SH-SY5Y (cell line): ENCODE measurements at regions not wholly inside any gene's neighbourhood (a gene's known extent, or its start where the extent isn't known, plus 50 kb on each side); places are given as distances from the start of the nearest gene placed in this dataset.

Experiments used
- GATA2 ChIP-seq: IDR thresholded peaks from 2 replicates; pipeline ENCODE4 v1.6.1; 2011; ENCODE audit warnings: mild to moderate bottlenecking, low read depth, low read length
- GATA3 ChIP-seq: IDR thresholded peaks from 2 replicates; pipeline ENCODE4 v1.6.1; 2011; ENCODE audit warnings: low read depth, mild to moderate bottlenecking, low read length, moderate library complexity

DNA sequence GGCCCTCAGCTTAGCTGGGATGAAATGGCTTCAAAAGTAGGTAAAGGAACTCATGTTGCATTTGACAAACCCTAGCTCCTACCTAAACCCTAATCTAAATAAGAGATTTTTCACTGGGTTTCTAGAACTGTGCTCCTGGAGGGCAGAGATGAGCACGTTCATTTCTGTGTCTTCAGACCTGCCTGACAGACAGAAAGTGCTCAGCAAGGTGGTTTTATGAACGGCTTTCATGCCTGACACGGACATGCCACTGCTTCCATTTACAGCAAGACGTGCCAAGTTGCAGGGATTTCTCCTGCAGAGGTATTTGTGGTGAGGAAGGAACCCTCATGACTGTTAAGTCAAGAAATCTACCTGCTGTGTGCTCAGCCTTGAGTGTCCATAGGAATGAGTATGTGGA, 83.5 kb upstream of the KMT2C start:
- no peak for TF ChIP-seq GATA2
- no peak for TF ChIP-seq GATA3

DNA sequence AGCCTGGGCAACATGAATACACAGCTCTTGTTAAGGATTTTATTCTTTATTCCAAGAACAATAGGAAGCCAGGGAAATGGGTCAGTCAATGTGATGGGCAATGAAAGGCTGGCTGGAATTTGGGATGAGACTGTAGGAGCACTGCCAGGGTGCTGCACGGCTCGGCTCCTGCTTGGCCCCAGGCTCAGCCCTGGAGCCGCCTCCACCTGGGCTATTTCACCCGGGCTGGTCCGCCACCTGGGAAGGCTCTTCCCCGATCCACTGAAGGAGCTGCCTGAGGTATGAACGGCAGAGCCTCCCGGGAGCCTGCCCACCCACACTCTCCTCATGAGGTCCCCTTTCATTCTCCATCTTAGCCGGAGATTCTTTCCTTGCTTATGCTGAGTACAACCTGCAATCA, 80.4 kb upstream of the KMT2C start:
- TF ChIP-seq GATA2 (no peak), GATA3 (no peak)

DNA sequence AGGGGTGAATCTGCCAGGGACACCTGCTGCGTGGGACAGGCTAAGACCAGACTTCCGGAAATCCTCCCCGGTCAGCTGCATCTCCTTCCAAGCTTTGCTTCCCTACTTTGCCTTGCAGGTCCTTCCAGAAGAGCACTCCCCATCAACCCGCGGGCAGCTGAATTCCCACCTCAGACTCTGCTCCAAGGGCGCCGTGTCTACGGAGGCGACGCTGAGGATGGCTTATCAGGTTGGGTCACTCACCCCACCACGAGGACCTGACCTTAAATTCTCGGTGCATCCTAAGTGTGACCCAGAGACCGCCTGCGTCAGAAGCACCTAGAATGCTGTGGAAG, 78.9 kb upstream of the KMT2C start:
- TF ChIP-seq GATA3 (no peak), GATA2 (no peak)

DNA sequence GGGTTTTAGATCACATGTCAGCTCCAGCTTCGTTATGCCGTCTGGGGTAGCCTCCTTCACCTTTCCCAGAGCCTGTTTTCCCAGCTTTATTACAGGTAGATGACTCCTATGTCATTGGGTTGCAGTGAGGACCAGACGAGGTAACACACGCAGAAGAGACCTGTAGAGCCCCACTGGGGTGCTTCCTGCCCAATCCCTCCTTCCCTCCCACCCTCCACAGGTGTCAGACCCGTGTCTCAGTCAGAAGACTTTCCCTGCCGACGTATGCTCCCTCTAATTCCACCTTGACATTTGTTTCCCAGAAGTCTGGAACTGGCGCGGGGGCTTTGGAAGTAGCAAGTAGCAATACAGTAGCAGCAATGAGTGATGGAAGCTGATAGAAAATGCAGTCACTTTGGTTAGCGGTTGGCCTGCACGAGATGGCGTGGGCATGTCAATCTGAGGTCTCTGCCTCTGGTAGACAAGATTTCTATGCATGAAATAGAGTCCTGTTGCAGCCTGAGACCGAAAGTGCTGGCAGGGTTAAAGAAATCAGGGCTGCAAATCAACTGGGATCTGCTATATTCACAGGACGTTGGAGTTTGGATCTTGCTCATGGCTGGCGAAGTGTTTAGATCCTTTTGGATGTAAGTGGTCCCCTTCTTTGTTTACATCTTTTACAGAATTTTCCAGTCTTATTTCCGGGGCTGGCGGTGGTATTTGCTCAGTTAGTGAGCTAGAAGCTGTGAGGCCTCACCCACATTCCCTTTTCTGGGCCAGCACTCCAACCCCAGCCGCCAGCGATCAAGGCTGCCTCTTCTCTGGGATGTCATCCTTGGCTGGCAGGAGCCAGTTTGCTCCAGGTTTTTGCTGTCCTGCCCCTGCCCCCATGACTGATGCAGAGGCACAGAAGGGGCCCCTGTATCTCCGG, 78.3 kb upstream of the KMT2C start:
- TF ChIP-seq GATA3 (no peak), GATA2 (no peak)

DNA sequence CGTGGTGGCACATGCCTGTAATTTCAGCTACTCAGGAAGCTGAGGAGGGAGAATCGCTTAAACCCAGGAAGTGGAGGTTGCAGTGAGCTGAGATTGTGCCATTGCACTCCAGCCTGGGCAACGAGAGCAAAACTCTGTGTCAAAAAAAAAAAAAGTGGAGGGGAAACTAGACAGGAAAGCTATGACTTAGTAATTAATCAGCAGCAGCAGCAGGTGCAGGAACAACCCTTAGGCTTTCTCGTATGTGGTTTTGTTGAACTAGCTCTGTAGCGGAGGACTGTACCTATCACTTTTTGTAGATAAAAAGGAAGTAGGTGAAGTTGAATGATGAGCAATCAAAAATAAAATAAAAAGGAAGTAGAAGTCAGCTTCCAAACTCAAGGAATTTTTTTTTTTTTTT, 76.9 kb upstream of the KMT2C start:
- TF ChIP-seq GATA3 = no peak
- TF ChIP-seq GATA2 = no peak

DNA sequence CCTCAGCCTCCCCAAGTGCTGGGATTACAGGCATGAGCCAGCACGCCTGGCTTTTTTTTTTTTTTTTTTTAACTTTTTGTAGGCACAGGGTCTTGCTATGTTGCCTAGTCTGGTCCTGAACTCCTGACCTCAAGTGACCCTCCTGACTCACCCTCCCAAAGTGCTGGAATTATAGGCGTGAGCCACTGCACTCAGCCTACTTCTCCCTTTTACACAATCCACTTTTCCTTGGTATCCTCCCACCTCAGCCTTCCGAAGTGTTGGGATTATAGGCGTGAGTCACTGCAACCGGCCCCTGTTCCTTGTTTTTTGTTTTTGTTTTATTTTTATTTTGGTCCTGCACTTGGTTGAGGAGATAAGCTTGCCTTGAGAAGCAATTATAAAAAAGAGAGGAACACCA, 75.9 kb upstream of the KMT2C start:
- TF ChIP-seq GATA3 (no peak), GATA2 (no peak)

DNA sequence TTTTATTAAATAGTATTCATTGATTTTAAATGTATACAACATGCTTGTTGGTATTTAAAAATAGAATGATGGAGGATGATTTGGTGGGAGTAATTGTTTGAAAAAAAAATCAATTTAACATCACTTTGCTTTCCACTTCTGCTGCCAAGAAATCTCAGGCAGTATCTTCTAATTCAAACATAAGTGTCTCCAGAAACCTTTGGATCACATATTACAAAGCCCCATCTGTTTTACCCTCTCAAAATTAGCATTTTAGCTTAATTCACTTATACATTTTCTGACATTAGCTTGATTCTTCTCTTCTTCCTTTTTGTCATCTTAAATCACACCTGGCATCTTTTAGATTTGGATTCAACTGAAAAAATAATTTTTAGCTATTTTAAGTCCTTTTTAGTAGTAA, 72.9 kb upstream of the KMT2C start:
- TF ChIP-seq GATA2 (no peak), GATA3 (no peak)

DNA sequence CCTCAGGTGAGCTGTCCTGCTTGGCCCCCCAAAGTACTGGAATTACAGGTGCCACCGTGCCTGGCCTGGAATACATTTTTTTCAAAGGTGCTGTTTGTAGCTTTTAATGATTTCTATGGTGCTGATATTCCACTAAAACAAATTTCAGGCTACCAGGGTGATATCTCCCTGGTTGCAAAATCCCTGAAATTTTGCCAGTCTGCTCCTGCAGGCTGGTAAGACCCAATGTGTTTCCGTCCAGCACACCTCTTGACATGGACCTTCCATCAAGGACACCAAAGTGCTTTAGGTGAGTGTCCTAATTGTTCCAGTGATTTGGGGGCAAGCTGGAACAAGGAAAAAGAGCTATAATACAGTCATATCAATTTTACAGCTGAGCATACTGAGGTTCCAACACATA, 69.8 kb upstream of the KMT2C start:
- no peak for TF ChIP-seq GATA3
- no peak for TF ChIP-seq GATA2

DNA sequence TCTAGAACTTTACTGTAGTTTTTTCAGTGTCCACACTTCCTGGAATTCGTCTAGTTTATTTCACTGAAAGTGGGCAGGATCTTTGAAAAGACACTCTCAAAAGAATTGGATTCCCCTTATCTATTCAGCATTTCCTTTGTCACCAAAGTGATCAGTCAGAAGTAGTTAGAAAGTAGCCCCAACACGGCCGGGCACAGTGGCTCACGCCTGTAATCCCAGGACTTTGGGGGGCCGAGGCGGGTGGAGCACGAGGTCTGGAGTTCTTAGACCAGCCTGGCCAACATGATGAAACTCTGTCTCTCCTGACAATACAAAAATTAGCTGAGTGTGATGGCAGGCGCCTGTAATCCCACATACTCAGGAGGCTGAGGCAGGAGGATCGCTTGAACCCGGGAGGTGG, 69.0 kb upstream of the KMT2C start:
- no peak for TF ChIP-seq GATA3
- TF ChIP-seq GATA2 = no peak

DNA sequence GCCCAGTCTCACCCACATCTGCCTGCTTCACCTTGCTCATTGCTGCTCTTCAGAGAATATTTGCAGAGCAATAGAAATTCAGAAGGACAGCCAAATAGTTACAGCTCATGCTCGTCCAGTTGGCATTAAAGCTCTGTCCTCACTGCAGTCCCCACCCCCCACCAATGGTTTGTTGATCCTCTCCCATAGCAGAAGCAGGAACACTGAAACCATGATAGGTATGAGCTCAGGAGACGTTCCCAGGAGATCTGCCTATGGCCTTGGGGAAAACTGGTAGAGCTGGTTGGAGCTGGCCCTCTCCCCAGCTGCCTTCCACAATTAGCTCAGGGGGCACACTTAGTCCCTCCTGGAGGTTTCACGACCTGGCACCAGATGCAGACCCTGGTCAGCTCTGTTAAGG, 68.6 kb upstream of the KMT2C start:
- no peak for TF ChIP-seq GATA3
- no peak for TF ChIP-seq GATA2

DNA sequence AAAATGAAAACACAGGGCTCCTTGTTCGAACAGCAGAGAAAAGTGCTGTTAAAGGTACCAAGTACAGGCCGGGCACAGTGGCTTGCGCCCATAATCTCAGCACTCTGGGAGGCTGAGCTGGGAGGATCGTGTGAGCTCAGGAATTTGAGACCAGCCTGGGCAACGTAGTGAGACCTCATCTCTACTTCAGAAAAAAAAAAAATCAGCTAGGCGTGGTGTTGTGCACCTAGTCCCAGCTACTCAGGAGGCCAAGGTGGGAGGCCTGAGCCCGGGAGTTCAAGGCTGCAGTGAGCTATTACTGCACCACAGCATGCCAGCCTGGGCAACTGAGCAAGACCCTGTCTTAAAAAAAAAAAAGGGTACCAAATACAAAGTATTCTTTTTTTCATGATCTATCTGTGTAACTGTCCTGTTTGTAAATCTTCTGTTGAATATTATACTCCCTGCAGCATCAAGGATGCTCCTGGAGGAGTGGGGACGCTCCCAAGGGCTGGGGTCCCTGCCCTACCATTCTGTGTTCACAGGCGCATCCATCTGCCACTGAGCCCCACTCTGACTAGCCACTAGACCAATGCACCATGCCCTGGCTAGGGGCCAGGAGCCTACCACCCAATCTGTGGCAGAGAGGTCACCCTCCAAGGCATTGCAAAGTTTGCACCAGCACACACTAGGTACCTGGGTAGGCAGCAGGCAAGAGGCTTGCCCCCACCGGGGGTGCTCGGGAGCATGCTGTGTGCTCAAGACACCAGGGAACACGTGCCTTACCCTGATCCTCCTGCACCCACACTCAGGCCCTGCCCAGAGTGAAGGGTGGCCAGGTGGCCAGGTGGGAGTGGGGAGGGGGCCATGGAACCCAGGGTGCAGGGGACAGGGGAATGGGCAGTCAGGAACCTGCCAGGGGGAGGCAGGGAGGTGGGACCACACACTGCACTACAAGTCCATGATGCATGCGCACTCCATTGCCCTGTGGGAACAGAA, 67.3 kb upstream of the KMT2C start:
- TF ChIP-seq GATA2 (no peak), GATA3 (no peak)

DNA sequence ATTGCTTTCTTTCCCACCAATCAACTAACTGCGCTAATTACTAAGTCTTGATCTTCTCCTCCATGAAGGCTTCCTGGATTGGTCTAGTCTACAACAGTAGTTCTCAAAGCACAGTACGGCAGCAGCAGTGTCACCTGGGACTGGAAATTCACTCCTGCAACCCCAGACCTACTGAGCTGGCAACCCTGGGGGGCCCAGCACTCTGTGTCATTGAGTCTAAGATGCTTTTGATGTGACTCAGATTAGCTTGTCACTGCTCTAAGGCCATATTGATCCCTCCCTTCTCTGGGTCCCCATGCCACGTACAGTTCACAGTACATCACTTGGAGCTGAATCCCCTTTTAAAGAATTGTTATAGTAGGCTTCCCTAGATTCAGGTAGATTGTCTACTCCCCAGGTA, 65.7 kb upstream of the KMT2C start:
- TF ChIP-seq GATA2 (no peak), GATA3 (no peak)

DNA sequence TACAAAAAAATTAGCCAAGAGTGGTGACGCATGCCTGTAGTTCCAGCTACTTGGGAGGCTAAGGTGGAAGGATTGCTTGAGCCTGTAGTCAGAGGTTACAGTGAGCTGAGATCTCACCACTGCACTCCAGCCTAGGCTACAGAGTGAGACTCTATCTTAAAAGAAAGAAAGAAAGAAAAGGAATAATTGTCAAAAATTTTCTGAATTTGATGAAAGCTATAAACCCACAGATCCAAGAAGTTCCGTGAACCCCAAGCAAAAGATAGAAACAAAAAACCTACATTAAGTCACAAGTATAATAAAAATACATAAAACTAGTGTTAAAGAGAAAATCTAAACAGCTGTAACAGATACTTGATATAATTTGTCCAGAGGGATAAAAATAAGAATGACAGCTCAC, 60.1 kb upstream of the KMT2C start:
- no peak for TF ChIP-seq GATA3
- no peak for TF ChIP-seq GATA2

DNA sequence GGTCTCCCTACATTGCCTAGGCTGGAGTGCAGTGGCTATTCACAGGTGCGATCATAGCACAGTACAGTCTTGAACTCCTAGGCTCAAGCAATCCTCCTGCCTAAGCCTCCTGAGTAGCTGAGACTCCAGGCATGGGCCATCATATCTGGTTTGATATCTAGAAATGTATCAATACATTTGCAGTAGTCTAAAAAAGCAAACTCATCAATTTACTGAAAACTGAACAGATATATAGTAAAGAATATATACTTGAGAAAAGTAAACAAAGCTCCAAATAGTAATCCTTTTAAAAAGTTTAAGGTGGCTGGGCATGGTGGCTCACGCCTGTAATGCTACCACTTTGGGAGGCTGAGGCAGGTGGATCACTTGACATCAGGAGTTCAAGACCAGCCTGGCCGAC, 57.1 kb upstream of the KMT2C start:
- TF ChIP-seq GATA2 (no peak), GATA3 (no peak)

DNA sequence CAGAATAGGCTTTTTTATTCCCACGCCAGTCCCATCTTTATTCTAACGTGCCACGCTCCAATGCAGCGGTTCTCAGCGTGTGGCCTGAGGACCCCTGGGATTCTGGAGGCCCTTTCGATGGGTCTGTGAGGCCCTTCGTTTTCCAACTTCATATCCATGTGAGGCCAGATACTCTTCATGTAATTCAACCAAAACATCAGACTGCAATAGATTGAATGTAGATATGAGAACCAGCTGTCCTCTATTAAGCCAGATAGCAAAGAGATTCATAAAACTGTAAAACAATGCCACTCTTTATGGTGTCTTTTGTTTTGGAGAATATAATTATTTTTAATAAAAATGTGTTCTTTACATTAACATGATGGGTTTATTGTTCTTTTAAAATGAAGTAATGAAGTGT, 53.2 kb upstream of the KMT2C start:
- peak; percentile 95 for TF ChIP-seq GATA2
- peak; percentile 96 for TF ChIP-seq GATA3
